Left colon (tissue), 2 donors: ENCODE measurements at regions not wholly inside any gene's neighbourhood (a gene's known extent, or its start where the extent isn't known, plus 50 kb on each side); places are given as distances from the start of the nearest gene placed in this dataset.
A peak's percentile ranks its signal among the peaks of the same experiment; 100 is the strongest.
"Not testable (repeated sequence)": the region's sequence is repeated elsewhere in the genome, so short reads cannot be mapped to it uniquely, and the experiment has no call there.

Experiments used
- ATAC-seq: fragments of 200-7000 bp; cut with Tn5 transposase; one replicate; pipeline ENCODE4 v1.9.1; 2020; ENCODE audit warnings: mild to moderate bottlenecking, moderate library complexity
- DNase-seq, 2 donors: peaks; one replicate each; pipeline ENCODE4 v3.0.0-alpha.2; 2020
- intact Hi-C, 2 donors: fragments of 100-400 bp; cut with DNase I in 1 of 2; cut with micrococcal nuclease in 1 of 2; formaldehyde crosslinking; loops; one replicate each; pipeline versions ENCODE4 v1.11.2 to v1.14.0; 2022; cut with DNase I, micrococcal nuclease
- donor health status: DM: no; HTN: no; CAD: no.
- donor health status: DM: yes; HTN: yes; CAD: no.

DNA sequence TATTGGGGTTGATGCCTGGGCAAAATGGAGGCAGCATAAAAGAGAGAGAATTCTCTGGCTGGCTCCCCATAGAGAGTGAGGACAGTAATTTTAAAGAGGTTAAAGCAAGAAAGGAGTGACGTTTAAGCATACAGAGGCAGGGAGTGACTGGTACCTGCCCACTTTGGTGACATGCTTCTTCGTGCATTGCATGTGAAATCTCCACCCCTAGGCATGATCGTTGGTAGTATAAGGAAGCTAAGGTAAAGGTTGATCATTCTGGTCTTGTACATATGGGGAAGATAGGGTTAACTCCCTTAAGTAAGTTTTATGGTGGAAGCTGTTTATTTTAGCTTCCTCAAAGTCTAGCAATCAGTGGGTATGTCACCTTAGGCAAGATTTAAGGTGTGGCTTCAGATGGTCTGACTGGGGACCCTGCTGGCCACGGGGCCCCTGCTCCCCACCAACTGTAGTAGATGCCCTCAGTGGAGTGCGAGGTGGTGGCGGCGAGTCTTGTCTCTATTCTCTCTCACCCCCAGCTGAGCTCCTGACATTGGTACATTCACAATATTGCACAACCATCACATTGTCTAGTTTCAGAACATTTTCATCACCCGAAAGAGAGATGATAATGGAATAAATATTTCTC, 797.5 kb upstream of the SPRY2 start:
- DNase-seq (no peak), ATAC-seq (peak; percentile 85)
- intact Hi-C loops: no loop called here

- ATAC-seq (no peak), DNase-seq (no peak)
- intact Hi-C loops: no loop called here
Observed at GRCh38 chr13:81133066-81133465, 792.1 kb upstream of the SPRY2 start.

GRCh38 chr13:81117416-81117815, 776.5 kb upstream of the SPRY2 start:
- intact Hi-C loops: no loop called here
- ATAC-seq (no peak), DNase-seq (no peak)

DNA sequence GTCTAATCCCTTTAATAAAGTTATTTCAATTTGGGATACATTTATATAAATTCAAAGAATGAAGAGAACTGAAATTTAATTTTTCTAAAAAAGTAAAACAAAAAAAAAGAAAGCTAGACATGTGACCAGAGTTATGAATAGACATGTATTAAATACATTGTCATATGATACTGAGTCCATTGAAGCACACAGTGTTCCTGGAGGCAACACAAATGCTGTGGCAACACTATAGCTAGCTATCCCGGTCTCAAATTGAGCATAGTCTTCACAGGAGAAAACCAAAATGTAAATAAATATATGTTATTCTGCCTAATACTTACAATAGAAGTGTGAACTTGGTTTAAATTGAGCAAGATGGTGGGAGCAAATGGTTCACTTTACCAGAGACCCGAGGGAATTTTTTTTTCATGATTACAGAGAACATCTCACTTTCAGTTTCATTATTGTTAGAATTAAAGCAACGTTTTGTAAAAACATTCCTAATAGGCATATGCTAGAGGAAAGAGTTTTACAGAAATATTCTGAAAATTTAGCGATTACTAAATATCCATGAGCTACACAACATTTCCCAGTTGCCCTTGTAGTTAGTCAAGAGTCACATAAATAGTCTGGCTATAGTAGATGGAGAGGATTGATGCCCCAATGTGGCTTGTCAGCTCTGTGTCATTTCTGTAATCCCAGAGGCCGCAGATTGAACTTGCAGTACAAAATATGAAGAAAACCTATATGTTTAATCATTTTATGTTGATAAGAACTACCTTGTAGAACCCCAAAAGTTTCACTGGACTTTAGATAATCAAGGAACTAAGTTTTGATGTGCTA, 775.7 kb upstream of the SPRY2 start:
- intact Hi-C loops: no loop called here
- ATAC-seq (no peak), DNase-seq (no peak)

DNA sequence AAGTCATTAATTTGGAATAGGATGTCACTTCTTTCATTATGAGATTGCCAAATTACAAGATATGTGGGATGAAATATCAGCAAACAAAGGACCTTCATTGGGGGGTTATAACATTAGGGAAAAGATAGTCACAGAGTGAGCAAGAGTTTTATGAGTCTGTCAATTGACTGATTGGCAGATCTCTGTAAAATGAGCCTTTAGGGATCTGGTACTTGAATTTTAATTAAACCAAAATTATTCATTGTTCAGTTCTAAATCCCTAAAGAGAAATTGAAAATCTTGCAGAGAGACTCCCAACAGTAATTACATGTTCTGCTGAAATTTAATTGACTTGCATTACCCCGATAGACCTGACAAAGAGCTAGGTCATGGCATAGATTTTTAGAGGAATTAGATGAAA, 768.1 kb upstream of the SPRY2 start:
- ATAC-seq: no peak
- intact Hi-C loops: no loop called here
- no peak for DNase-seq

- intact Hi-C loops: no loop called here
- ATAC-seq (peak; percentile 98), DNase-seq (peak in 1 of 2 donors; percentile 12)
Observed at GRCh38 chr13:81106348-81106747, 765.4 kb upstream of the SPRY2 start.

GRCh38 chr13:81104035-81104715, 763.2 kb upstream of the SPRY2 start:
- ATAC-seq: no peak
- intact Hi-C loops: no loop called here
- DNase-seq: no peak

- DNase-seq, intact Hi-C loops, ATAC-seq: not testable (repeated sequence)
Observed at GRCh38 chr13:81102066-81102465, 761.1 kb upstream of the SPRY2 start.

GRCh38 chr13:81089371-81090157, 748.6 kb upstream of the SPRY2 start:
- DNase-seq (no peak), ATAC-seq (no peak)
- intact Hi-C loops: no loop called here

GRCh38 chr13:81080911-81081454, 740.1 kb upstream of the SPRY2 start:
- DNase-seq: no peak
- ATAC-seq: no peak
- intact Hi-C loops: no loop called here

GRCh38 chr13:81078048-81078447, 737.1 kb upstream of the SPRY2 start:
- ATAC-seq (no peak), DNase-seq (no peak)
- intact Hi-C loops: no loop called here

GRCh38 chr13:81069822-81070221, 728.9 kb upstream of the SPRY2 start:
- ATAC-seq, intact Hi-C loops, DNase-seq: not testable (repeated sequence)

DNA sequence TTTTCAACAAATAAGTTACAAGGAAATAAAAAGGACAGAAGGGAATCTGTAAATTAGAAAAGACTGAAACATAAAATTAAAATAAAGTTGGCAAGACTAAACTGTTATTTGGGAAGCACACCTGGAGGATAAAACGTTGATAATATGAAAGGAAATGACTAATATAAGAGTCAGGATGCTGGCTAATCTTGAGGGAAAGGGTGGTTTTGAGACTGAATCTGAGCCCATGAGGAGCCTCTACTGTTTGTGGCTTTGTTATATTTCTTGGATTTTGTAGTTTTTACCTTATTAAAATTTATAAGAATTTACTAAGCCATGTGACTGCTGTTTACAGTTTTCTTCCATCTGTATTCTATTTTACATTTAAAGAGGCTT, 718.0 kb upstream of the SPRY2 start:
- intact Hi-C loops: no loop called here
- ATAC-seq: no peak

DNA sequence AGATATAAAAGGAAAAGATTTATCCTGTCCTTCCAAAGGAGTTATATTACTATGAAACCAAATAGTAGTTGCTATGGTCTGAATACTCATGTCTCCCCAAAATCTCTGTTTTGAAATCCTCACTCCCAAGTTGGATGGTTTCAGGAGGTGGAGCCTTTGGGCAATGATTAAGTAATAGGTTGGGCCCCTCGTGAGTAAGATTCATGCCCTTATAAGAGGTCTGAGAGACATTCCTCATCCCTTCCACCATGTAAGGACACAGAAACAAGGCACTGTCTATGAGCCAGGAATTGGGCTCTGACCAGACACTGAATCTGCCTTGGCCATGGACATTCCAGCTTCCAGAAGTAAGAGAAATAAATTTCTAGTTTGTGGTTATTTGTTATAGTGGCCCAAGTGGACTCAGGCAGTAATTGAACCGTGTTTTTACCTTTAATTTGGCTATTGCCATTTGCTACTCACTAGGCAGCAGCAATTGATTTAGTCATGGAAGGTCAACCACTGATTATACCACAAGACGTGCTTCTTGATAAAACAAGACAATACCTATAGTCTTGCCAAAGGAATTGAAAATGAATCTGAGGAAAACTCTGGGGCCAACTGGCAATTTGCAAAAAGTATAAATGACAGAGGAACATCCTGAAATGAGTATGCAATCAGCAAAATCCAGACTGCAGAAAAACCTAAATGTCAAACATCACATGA, 717.4 kb upstream of the SPRY2 start:
- DNase-seq: no peak
- no peak for ATAC-seq
- intact Hi-C loops: no loop called here

More for the DNA sequence above, 718.0 kb upstream of the SPRY2 start:
- DNase-seq: no peak

DNA sequence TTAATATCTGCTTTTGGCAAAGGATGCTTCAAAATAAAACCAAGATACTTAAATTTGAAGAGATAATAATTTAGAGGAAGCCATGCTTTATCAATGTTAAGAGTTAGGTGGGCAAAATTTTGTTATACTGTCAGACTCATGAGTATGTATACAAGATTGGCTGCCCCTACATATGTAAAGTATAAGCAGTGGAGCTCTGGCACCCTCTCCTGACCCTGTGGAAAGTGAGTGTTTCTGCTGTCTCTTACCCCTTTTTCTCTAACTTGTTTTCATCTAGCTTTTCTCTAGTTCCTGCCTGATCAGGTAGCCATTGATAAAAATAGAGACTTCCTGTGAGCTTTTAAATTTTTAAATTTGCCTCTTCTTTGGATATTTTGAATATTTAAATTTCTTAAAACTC, 710.9 kb upstream of the SPRY2 start:
- DNase-seq (no peak), ATAC-seq (no peak)
- intact Hi-C loops: no loop called here

DNA sequence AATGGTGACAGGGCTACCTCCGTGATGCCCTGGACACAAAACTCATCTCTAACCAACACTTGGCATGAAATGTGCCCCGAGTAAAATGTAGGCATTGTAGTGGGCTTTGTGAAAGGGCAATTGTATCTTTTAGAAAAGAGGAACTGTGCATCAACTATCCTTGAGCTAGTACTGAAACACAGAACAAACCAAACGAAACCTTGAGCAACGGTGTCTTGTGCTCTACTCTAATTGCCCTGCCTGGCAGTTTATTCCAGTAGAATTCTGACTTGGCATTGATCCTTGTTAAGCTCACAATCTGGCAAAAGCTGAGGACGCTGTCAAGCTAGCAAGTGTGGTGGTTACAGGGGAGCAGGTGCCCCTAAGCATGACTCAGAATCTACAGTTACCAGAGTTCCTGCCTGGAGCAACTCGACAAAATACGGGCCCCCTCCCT, 707.1 kb upstream of the SPRY2 start:
- ATAC-seq: no peak
- DNase-seq: no peak
- intact Hi-C loops: no loop called here

DNA sequence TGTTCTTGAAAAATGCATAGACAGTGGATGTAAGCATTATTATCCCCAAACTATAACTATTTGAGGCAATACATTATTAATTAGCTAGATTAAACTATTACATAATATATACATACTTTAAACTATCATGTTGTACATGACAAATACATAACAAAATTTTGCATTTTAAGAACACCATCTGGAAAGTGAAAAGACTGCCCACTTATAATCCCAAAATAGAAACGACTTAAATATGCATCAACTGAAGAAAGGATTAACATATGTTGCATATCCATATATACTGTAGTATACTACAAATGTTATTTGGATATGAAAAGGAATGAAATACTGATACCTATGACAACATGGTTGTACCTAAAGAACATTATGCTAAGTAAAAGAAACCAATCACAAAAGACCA, 700.8 kb upstream of the SPRY2 start:
- intact Hi-C loops: no loop called here
- ATAC-seq (no peak), DNase-seq (no peak)

GRCh38 chr13:81031996-81032395, 691.1 kb upstream of the SPRY2 start:
- ATAC-seq: no peak
- no peak for DNase-seq
- intact Hi-C loops: no loop called here
